ENCODE measurements at regions not wholly inside any gene's neighbourhood (a gene's known extent, or its start where the extent isn't known, plus 50 kb on each side); places are given as distances from the start of the nearest gene placed in this dataset.

GRCh38 chr6:100099189-100100074, 105.4 kb upstream of the MCHR2 start:
- H3K4me3 ChIP-seq = no peak overlapping the region
- intact Hi-C loops (cut with DNase I) = no loop called here
- H3K9me3 ChIP-seq = no peaks in the 10 kb centered on the region
- H3K4me1 ChIP-seq (ENCODE audit: insufficient read depth) = no peaks in the 10 kb centered on the region
- WGBS, 3 donors = 27 to 36% (median 28%) methylated on average over 4 of the region's 4 CpGs
- no peak for DNase-seq
- no peak overlapping the region for H3K27ac ChIP-seq
- no peaks in the 10 kb centered on the region for H3K36me3 ChIP-seq
- no peaks in the 10 kb centered on the region for H3K27me3 ChIP-seq
- no peak for TF ChIP-seq EP300 (IDR thresholded peaks at IDR 0.05)
- TF ChIP-seq CTCF (IDR thresholded peaks at IDR 0.05) = no peak
- TF ChIP-seq POLR2A (IDR thresholded peaks at IDR 0.05) = no peak

GRCh38 chr6:100096936-100097335, 102.9 kb upstream of the MCHR2 start:
- no peak for DNase-seq
- H3K4me3 ChIP-seq = no peak overlapping the region
- no peaks in the 10 kb centered on the region for H3K27me3 ChIP-seq
- H3K27ac ChIP-seq = no peak overlapping the region
- intact Hi-C loops (cut with DNase I) = no loop called here
- no peaks in the 10 kb centered on the region for H3K4me1 ChIP-seq (ENCODE audit: insufficient read depth)
- H3K36me3 ChIP-seq = no peaks in the 10 kb centered on the region
- H3K9me3 ChIP-seq = no peaks in the 10 kb centered on the region
- TF ChIP-seq POLR2A (IDR thresholded peaks at IDR 0.05) (no peak), EP300 (IDR thresholded peaks at IDR 0.05) (no peak), CTCF (IDR thresholded peaks at IDR 0.05) (no peak)

GRCh38 chr6:100096341-100096740, 102.3 kb upstream of the MCHR2 start:
- H3K27ac ChIP-seq = no peak overlapping the region
- H3K9me3 ChIP-seq = no peaks in the 10 kb centered on the region
- intact Hi-C loops (cut with DNase I) = no loop called here
- no peaks in the 10 kb centered on the region for H3K4me1 ChIP-seq (ENCODE audit: insufficient read depth)
- no peak for TF ChIP-seq CTCF (IDR thresholded peaks at IDR 0.05)
- 54 to 67% (median 57%) methylated on average over 2 of the region's 2 CpGs for WGBS, 3 donors
- H3K4me3 ChIP-seq = no peak overlapping the region
- DNase-seq = no peak
- no peaks in the 10 kb centered on the region for H3K27me3 ChIP-seq
- H3K36me3 ChIP-seq = no peaks in the 10 kb centered on the region

- DNase-seq = no peak
- H3K27ac ChIP-seq = no peak overlapping the region
- no peaks in the 10 kb centered on the region for H3K36me3 ChIP-seq
- 85 to 90% (median 88%) methylated on average over 6 of the region's 6 CpGs for WGBS, 3 donors
- TF ChIP-seq EP300 (IDR thresholded peaks at IDR 0.05) = no peak
- TF ChIP-seq CTCF (IDR thresholded peaks at IDR 0.05) = no peak
- no peak for TF ChIP-seq POLR2A (IDR thresholded peaks at IDR 0.05)
- H3K27me3 ChIP-seq = no peaks in the 10 kb centered on the region
- H3K4me1 ChIP-seq (ENCODE audit: insufficient read depth) = no peaks in the 10 kb centered on the region
- no peak overlapping the region for H3K4me3 ChIP-seq
- no peaks in the 10 kb centered on the region for H3K9me3 ChIP-seq
- intact Hi-C loops (cut with DNase I) = no loop called here
These were observed 99.4 kb upstream of the MCHR2 start for GRCh38 chr6:100093405-100093804.

All from ovary (tissue), 7 donors.